HG02588 (cell line): ENCODE measurements at regions not wholly inside any gene's neighbourhood (a gene's known extent, or its start where the extent isn't known, plus 50 kb on each side); places are given as distances from the start of the nearest gene placed in this dataset.

Experiments
- ATAC-seq: cut with Tn5 transposase; IDR thresholded peaks from one replicate; pipeline ENCODE4 v1.9.1; 2021; ENCODE audit warnings: mild to moderate bottlenecking, moderate library complexity; ENCODE audit not compliant: unreplicated experiment

DNA sequence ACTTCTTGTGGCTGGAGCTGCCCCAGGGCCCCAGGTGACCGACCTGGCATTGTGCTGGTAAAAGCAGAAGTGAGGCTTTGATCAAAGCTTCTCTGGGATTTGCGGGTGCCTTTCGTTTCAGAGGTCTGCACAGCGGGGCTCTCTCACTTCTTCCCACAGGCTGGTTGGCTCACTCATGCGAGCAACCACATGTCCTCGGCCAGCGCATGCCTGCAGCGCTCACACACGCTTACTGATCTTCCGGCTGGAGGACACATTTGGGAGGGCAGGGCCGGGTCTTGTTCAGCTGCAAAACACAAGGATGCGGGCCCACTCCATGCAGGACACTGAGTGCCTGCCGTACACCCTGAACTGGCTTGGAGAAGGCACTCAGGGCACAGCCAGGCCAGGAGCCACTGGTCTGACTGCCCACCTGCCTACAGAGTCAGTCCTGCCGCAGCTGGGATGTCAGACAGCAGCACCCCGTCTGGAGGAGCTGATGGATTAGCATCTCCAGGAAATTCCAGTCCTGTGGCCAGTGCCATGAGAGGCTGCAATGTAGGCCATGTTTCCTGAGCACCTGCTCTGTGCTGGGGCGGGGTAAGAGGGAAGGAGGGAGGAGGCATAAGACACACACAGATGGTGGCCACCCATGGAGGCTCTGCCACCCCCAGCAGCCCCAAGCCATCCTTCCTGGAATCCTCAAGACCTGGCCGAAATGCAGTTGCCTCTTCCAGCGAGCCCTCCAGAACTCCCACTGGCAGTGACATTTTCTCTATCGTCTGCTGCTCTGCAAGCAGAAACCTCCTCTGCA lies 1383.2 kb downstream of the BRD1 start:
- ATAC-seq: peak; percentile 53

DNA sequence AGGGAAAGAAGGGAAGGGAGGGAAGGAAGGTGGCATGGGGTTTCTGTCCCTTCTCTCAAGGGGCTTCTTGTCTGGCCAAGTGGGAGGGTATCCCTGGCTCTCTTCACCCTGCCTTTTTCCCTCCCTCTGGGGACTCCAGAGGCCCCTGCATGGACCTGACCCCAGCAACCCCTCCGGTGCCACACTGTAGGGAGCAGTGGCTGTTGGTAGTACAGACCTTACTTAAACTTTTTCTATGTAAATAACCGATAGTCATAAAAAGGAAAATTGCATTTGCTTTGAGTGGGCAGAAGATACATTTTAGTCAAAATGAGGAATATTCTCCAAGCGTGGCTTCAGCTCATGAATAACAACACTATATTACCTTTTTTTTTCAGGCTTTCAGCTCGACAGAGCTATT lies 1384.0 kb downstream of the BRD1 start:
- ATAC-seq: no peak

DNA sequence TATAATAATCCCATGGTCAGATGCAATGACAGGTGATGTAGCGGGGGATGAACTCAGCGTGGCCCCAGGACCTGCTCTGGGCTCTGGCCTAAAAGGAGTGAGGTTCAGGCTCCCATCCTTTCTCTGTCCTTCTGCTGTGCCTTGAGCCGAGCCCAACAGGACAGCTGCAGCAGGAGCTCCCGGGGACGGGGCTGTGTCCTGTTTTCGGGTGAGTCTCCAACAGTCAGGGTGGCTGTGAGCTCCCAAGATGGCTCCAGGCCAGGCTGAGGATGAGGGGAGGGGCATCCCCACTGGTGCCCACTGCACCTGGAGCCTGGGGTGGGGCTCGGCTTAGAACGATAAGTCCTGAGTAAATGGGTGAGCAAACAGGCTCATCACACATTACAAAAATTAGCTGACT lies 1385.0 kb downstream of the BRD1 start:
- no peak for ATAC-seq

DNA sequence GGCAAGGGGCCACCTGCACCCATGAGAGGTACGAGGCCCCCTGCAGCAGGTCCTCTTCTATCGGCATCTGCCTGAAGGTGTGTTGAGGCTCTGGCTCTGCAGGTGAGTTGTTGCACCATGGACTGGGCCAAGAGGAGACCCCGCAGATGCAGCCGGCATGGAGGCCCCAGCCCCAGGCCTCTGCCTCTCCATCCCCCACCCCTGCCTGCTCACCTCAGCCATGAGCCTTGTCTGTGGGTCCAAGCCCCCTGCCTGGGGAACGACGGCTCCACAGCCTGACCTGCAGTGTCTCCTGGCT lies 1386.2 kb downstream of the BRD1 start:
- ATAC-seq: no peak

DNA sequence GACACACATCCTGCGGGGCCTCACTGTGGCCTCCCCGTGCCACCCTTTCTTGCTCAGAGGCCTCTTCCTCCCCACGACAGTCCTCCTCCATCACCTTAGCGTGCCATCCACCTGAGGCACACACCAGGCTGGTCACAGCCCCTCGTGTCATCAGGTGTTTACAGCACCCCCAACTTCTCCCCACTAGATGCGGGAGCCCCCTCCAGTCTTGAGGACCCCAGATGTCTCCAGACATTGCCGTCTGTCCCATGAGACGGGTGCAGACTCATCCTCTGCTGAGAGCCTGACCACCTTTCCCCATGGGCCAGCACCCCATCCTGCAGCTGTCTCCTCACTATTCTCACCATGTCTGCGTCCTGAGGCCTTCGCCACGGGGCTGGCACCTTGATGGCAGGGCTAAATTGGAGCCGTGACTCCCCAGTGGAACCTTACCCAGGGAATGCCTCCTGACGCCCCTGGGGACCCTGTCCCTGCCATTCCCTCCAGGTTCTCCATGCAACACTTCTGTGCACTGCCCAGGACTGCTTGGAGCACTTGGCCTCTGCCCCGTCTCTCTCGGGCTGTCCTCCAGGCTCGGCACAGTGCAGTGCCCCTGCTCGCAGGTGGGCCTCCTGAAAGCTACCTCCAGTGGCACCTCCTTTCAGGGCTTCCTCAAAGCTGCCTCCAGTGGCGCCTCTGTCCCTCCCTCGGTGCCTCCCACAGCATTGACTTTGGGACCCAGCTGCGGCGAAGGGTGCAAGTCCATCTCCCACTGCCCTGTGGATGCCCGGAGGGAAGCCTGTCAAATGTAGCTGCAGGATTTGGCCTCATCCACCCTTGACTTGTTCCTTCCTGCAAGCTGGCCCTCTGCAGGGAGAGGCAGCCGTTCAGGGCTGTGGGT lies 1386.8 kb downstream of the BRD1 start:
- no peak for ATAC-seq

DNA sequence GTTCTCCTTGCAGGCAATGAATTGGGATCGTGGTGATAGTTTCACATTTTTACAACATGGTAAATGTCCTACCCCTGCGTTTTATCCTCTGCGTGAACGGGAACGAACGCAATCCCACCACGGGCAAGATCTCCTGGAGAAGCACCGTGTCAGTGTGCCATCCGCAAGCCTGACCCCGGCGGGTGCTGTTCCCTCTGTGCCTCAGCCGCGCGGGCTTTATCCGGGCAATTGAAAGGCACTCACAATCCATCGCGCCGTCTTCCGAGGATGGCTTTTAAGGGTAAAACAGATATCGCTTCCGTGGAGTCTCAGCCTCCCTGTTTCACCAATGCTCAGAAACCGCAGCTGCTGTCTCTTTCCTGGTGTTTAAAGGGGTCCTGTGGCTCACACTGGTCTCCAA lies 1387.5 kb downstream of the BRD1 start:
- ATAC-seq: no peak

DNA sequence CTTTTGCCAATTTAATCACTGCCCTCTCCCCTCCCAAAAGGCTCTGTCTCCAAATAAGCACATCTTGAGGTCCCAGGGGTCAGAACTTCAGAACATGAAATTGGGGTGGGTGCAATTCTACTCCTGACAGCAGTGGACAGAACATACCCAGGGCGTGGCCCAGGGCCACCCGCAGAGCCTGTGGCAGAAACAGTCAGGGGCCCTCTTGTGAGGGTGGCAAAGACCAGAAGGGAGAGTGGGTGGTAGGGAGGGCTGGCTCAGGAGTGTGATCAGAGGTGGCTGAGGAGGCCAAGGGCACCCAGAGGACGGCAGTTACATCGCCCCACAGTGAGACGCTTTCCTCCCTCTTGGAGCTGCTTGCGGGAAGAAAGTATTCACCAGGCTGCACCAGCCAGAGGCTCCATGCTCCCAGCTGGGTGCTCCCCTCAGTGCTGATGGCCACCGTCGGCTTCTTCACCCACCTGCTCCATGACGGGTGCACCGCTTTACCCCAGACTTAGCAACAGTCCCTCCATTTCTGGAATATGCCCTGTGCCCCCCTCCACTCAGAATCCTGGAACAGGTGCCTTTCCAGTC lies 1388.0 kb downstream of the BRD1 start:
- ATAC-seq: no peak

DNA sequence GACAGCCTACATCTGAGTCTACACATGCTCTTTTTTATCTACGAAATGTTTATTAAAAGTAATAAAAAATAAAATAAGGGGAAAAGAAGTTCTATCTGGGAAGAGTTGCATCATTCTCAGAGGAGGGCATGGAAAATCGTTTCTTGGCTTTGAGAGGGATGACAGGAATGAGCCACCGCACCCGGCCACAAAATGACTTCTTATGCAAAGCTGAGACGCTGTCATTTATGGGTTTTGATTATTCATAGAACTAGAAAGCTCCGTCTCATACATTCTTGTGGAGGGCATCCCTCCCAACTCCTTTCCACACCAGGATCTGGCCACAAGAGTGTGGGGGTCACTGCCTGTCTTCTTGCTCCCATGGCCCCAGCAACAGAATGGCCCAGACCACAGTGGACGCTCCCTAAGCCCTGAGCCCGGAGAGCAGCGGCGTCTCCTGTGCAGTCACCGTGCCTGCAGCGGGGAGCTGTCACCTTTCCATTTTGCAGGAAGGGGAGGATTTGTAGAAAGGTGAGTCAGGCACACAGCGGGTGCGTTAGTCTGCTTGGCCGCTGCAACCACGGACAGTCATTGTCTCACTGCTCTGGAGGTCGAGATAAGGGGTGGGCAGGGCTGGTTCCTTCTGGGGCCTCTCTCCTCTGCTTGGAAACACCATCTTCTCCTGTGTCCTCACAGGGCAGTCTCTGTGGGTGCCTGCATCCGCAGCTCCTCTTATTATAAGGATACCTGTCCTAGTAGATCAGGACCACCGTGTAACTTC lies 1388.7 kb downstream of the BRD1 start:
- ATAC-seq: no peak

DNA sequence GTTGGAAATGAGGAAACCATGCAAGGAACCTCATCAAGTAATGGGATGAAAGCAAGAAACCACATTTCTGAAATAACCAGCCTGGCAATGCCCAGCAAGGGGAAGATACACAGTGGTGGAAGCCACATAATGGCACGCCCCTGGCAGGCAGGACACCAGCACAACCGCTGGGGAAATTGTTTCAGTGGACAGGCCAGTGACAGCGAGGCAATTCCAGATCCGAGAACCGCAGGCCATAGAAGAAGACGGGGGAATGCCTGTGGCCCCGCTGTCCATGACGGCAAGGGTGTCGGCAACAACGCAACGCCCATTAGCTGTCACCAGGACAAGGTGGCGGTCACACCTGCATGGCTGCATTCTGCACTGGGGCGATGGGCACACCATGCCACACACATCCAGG lies 1389.6 kb downstream of the BRD1 start:
- ATAC-seq: no peak

DNA sequence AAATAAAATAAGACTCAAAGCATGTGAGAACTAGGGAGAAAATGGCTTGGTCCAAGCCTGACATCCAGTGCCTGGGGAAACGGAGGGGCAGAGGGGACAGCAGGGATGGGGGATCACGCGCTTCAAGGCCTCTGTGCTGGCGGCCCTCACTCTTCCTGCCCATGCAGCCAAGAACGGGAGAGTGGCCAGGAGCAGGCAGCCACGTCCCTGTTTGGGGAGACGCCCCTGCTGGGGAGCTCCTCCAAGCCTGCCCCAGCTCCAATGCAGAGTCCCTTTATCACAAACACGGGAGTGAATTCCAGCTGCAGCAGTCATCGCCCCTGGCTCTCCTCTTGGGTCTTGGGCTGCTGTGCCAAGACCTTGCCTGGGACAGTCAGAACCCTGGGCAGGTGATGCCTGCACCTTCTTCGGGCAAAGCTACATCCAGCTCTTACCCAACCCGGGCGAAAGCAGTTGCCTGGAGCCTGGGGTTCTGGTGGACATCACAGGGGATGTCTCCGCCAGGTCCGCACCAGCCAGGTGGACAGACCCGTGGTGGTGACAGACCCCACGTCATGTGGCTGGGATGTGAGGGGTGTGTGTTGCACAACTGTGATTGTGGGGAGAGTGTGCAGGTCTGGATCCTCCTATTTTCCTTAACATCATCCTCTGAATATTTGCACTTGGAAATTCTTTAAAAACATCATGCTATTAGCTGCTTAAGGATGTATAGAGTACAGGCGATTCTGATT lies 1391.3 kb downstream of the BRD1 start:
- no peak for ATAC-seq

DNA sequence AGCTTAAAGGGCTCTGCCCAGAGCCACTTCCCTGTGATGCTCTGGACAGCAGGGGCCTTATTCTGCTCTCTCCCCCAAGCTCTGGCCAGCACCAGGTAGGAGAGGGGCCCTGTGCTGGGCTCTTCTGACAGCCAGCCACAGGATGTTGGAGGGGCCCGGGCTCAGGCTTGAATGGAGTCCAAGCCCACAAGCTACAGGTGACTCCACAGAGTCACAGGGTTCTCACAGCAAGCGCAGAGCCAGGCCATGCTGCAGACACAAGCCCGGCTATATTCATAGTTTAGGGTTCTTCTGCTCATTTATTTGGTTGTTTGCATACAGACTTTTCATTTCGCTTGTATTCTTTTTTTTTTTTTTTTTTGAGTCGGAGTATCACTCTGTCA lies 1392.8 kb downstream of the BRD1 start:
- ATAC-seq: no peak

- ATAC-seq: no peak
Measured at GRCh38 chr22:48434156-48434867, 1393.4 kb downstream of the BRD1 start.

GRCh38 chr22:48433647-48434046 lies 1394.0 kb downstream of the BRD1 start:
- ATAC-seq: no peak

DNA sequence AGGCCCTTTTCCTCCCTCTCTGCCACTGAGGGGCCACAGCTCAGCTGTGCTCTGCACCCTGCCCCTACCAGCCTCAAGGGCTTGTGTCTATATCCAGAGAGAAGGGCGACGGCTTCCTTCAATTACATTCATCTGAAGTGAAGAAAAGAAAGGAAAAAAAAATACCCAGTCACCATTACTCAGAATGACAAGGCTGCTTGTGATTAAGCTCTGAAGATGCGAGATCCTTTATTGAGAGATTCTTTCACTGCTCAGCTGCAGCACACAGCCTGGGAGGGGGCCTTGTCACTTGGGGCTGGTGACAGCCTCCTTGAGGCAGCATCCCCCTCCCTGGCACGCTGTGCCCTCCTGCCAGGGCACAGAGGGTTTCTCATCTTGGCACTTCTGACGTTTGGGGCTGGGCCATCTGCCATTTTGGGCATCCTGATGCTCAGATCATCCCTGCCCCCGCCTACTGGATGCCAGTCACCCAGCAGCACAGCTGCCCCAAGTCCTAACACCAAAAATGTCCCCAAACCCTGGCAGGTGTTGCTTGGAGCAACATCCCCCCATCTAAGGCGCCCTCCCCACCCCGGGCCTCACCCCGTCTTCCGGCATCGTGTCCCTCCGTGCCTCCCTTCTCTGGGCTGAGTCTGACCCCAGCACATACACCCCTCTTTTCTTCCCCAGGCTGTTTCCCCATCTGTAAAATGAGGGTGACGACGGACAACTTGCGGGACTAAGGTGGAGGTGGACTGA lies 1394.7 kb downstream of the BRD1 start:
- no peak for ATAC-seq

- no peak for ATAC-seq
Measured at GRCh38 chr22:48431536-48432315, 1395.9 kb downstream of the BRD1 start.

DNA sequence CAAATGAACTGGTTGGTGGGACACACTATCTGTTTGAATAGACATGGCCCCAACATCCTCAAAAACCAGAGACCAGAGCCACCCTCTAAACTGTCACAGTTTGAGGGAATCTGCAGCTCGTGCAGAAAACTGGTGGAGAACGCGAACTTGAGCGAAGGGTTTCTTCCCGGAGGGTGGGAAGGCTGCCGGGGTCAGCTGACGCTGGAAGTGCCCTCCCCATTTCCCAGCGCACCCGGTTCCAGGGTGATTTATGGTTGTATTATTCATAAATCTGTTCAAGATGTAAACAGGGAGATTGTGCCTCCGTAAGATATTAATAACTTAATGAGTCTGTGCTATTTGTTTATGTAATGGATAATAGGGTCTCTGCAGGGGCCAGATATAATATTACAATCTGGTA lies 1396.7 kb downstream of the BRD1 start:
- ATAC-seq: no peak

DNA sequence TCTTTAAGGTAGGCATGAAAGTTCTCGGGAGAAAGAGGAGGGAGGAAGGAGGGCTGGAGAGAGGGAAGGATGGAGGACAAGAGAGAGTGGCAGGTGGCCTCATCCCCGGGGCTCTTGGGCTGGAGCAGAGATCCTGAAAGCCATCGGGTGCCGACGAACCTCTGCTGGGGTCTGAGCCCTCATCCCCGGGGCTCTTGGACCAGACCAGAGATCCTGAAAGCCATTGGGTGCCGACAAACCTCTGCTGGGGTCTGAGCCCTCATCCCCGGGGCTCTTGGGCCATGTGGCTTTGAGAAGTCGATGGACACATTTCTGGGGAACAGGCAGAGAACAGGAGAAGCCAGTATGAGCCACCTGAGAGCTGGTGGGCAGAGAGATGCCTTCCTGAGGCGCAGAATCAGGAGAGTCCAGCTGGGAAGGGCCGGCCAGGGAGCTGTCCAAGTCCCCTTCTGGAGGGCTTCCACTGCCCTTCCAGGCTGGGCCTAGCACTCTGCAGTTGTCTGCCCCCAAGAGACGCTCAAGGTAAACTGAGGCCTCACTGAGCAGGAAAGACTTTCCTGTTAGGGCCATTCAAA lies 1398.1 kb downstream of the BRD1 start:
- no peak for ATAC-seq

DNA sequence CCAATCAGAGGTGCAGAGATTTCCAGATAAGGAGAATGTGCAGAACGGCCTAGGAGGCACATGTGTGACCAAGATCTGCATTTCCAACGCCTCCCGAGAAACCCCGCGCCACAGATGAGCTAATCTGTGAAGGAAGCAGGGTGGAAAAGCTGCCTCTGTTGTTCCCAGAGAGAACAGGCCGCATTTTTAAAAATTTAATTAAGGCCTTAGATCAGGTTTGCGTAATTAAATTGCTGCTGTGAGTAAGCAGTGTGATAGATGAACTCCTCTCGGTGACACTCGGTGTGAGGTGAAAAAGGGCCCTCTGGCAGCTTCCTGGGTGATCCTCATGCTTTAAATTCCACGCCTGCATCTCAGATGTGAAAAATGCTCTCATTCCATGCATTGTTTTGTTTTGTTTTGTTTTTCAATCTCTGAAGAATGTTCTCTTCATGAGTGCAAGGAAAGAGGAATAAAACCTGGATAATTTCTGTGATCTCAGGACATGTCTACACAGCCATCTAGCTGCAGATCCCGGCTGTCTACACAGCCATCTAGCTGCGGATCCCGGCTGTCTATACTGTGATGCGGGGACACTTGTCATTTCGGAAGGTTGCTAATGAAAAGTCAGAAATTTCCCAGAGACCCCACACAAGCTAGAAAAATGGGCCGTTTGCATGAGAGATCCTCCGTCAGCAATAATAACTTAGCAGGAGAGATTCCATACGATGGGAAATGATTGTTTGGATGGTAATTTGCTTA lies 1398.9 kb downstream of the BRD1 start:
- ATAC-seq: no peak
